HG02759 (cell line): ENCODE measurements at regions not wholly inside any gene's neighbourhood (a gene's known extent, or its start where the extent isn't known, plus 50 kb on each side); places are given as distances from the start of the nearest gene placed in this dataset.
"Not testable (repeated sequence)": the region's sequence is repeated elsewhere in the genome, so short reads cannot be mapped to it uniquely, and the experiment has no call there.

Experiments used
- ATAC-seq: cut with Tn5 transposase; IDR thresholded peaks from one replicate; pipeline ENCODE4 v1.9.1; 2021; ENCODE audit warnings: mild to moderate bottlenecking, moderate library complexity; ENCODE audit not compliant: unreplicated experiment

GRCh38 chr2:16247326-16248122 lies 307.2 kb downstream of the MYCN start:
- ATAC-seq: no peak

GRCh38 chr2:16246911-16247310 lies 306.6 kb downstream of the MYCN start:
- ATAC-seq: no peak

- no peak for ATAC-seq
These were observed 306.0 kb downstream of the MYCN start for GRCh38 chr2:16246281-16246850.

- no peak for ATAC-seq
These were observed 305.2 kb downstream of the MYCN start for GRCh38 chr2:16245481-16246054.

GRCh38 chr2:16244966-16245320 lies 304.6 kb downstream of the MYCN start:
- no peak for ATAC-seq

- ATAC-seq: no peak
These were observed 304.0 kb downstream of the MYCN start for GRCh38 chr2:16244153-16244965.

GRCh38 chr2:16243411-16243996 lies 303.2 kb downstream of the MYCN start:
- ATAC-seq: no peak

GRCh38 chr2:16242906-16243305 lies 302.6 kb downstream of the MYCN start:
- ATAC-seq: no peak

GRCh38 chr2:16241166-16242160 lies 301.1 kb downstream of the MYCN start:
- no peak for ATAC-seq

- ATAC-seq: no peak
These were observed 300.1 kb downstream of the MYCN start for GRCh38 chr2:16240402-16240801.

- ATAC-seq: no peak
These were observed 299.0 kb downstream of the MYCN start for GRCh38 chr2:16239296-16239850.

- ATAC-seq: no peak
These were observed 298.4 kb downstream of the MYCN start for GRCh38 chr2:16238786-16239185.

- ATAC-seq: no peak
These were observed 297.8 kb downstream of the MYCN start for GRCh38 chr2:16238001-16238761.

GRCh38 chr2:16235747-16236146 lies 295.4 kb downstream of the MYCN start:
- no peak for ATAC-seq

GRCh38 chr2:16235291-16235690 lies 294.9 kb downstream of the MYCN start:
- not testable (repeated sequence) for ATAC-seq

GRCh38 chr2:16228951-16229350 lies 288.6 kb downstream of the MYCN start:
- no peak for ATAC-seq

GRCh38 chr2:16228471-16228870 lies 288.1 kb downstream of the MYCN start:
- no peak for ATAC-seq

GRCh38 chr2:16227811-16228462 lies 287.6 kb downstream of the MYCN start:
- no peak for ATAC-seq
